GM20000 (cell line): ENCODE measurements at regions not wholly inside any gene's neighbourhood (a gene's known extent, or its start where the extent isn't known, plus 50 kb on each side); places are given as distances from the start of the nearest gene placed in this dataset.

Source experiments
- DNase-seq: peaks from one replicate; pipeline ENCODE4 v3.0.0; 2012; ENCODE audit warnings: low spot score
- TF ChIP-seq, protein P1 (sequence below): IDR thresholded peaks from 2 replicates; pipeline ENCODE4 v1.5.1; 2012; ENCODE audit warnings: mild to moderate bottlenecking, control low read depth; ENCODE audit errors: extremely low read depth, missing control alignments

DNA sequence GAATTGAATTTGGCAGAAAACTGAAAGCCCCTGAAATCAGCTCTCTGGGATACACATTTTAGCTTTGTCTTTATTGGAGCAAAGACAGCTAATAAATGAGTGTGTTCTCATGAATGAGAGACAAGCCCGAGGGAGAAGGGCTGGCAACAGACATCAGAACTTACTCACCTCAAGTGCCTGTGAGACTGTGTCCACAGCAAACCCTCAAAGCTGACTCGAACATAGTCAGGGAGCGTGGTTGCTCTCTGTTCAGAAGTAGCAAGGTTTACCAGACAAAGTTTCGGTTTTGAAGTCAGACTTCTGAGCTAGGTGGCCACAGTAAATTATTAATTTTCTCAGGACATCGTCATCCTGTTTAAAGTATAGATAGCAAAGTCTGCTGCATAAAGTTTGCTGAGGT, 207.9 kb downstream of the CMPK2 start:
- DNase-seq, result no peak
- TF ChIP-seq, protein P1, sequence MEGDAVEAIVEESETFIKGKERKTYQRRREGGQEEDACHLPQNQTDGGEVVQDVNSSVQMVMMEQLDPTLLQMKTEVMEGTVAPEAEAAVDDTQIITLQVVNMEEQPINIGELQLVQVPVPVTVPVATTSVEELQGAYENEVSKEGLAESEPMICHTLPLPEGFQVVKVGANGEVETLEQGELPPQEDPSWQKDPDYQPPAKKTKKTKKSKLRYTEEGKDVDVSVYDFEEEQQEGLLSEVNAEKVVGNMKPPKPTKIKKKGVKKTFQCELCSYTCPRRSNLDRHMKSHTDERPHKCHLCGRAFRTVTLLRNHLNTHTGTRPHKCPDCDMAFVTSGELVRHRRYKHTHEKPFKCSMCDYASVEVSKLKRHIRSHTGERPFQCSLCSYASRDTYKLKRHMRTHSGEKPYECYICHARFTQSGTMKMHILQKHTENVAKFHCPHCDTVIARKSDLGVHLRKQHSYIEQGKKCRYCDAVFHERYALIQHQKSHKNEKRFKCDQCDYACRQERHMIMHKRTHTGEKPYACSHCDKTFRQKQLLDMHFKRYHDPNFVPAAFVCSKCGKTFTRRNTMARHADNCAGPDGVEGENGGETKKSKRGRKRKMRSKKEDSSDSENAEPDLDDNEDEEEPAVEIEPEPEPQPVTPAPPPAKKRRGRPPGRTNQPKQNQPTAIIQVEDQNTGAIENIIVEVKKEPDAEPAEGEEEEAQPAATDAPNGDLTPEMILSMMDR, result no peak

DNA sequence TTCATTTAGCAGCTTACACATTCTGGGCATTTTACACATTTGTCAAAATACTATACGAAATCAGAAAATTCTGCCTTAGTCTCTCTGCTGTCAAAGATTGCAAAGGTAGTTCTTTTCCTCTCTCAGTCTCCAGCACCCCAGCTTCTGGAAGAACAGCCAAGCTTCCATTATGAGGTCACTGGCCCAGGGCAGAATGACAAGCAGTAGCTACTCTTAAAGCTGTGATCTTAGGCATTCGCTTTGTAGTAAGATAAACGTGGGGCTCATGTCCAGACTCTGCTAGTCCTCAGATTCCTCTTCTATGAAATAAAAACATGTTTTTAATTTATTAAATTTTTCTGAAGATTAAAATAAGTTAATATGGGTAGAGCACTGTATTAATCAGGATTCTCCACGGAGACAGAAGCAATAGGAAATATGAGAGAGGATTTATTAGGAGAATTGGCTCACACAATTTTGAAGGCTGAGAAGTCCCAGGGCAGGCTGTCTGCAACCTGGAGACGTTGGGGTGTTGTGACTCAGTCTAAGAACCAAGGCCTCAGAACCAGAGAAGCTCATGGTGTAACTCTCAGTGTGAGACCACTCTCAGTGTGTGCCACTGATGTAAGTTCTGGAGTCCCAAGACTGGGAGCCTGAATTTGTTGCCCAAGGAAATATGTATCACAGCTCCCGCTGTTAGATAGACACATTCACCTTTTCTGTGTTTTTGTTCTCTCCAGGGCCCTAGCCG, 201.2 kb downstream of the CMPK2 start:
- no peak for DNase-seq
- TF ChIP-seq, protein P1, result no peak

DNA sequence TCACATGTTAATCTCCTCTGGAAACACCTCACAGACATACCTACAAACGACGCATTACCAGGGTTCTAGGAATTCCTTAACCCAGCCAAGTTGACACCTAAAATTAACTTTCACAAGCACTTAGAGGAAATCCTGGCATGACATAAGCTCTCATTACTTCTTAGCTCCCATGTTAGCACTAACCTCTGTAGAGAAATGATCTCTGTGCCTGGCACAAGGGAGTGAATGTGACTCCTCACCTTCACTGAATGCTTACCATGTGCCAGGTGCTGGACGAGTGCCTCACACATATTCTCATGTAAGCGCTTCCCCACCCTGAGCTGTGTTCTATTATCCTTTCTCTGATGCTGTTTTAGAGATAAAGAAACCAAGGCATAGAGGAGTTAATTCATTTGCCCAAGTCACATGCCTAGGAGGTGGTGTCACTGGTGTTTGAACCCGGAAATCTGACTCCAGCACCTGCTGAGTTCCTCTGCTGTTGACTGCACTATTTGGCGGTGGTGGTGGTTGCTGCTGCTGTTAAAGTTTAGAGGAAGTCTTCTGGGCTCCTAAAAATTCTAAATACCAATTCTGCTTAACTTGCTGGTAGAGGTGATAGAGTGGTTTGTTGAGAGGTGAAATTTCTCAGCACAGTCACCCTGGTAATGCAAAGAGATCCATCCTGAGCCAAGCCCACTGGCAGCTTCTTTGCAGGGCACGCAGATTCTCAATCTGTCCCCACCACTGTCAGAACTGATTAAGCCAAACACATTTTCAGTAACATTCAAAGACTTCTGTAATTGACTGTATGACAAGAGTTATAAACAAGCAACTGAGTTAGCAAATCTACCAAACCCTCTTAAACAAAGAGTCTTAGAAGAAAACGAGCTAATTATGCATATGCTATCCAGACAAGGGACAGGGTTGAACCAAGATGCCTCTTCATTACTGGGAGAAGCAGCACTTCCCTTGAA, 200.3 kb downstream of the CMPK2 start:
- no peak for DNase-seq
- TF ChIP-seq, protein P1, result no peak

DNA sequence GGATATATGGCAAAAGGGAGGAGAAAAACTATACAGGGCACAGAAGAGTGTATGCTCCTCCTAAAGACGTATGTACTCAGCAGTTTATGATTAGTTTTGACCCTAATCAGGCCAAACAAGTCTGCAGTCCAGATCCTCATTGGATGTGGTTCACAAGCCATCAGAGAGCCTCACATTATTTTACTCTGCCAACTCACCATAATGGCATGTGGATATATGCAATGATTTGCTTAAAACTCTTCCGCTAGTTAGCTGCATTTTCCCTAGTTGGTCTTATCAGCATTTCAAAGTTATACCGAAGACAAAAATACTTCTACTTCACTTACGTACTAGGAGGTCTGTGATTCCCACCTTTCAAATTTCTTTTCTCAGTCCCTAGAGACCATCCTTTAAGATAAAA, 198.4 kb downstream of the CMPK2 start:
- DNase-seq, result no peak
- TF ChIP-seq, protein P1, result no peak

DNA sequence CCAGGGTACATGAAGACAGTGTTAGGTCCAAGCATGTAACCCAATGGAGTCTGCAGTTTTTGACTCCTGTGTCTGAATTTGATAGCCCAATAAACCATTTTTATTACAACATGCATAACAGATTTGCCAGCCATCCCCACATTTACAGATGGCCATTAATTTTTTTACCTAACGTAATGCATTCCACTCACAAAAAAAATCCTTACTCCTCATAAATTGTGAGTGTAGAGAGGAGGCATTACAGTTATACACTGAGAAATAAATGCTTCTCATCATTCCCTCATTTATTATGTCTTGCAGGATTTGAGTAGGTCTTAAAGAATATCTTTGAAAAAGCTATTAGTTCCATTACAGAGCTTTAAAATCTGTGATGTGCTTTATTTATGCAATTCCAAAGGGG, 193.8 kb downstream of the CMPK2 start:
- no peak for DNase-seq
- TF ChIP-seq, protein P1, result no peak

DNA sequence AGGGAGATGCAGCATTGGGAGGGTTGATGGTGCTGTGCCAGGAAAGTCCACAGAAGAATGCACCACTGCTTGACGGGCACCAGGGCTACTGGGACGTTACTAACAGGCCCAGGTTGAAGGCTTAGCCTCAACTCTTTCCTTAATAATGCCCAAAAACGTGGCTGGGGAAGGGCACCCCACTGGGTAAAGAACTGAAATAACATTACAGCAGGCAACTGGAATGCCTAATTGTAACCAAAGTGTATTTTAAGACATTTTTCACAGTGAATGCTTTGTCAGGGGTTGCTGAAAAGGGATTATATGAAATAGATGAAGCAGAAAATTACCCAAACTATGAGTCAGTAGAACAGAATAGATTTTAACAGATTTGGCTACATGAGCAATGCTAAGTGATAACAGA, 191.3 kb downstream of the CMPK2 start:
- DNase-seq, result no peak
- TF ChIP-seq, protein P1, result no peak

DNA sequence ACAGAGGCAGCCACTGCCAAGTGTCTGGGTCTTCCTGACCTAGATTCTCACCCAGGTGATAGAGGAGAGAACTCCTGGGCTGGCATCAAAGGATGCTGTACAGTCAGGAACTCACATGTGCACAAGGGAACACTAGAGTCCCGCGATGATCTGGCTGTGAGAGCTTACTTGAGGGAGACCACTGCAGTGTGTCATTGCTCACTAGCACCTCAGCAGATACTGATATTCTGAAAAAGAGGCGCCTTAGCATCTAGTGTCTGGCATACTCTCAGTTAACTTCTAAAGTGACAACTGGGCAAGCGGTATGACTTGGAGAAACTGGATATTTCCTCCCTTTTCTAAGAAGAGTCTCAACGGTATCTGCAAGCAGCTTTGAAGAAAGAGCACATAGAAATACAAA, 189.9 kb downstream of the CMPK2 start:
- no peak for DNase-seq
- TF ChIP-seq, protein P1, result no peak
